ENCODE measurements at regions not wholly inside any gene's neighbourhood (a gene's known extent, or its start where the extent isn't known, plus 50 kb on each side); places are given as distances from the start of the nearest gene placed in this dataset.
A peak's percentile ranks its signal among the peaks of the same experiment; 100 is the strongest.

- Histone ChIP-seq H3K9me3 (no peaks in the 10 kb centered on the region), H3K4me3 (no peak overlapping the region), H3K4me1 (no peaks in the 10 kb centered on the region), H3K36me3 (no peaks in the 10 kb centered on the region), H3K27me3 (no peaks in the 10 kb centered on the region), H3K27ac (replicated peaks in 1 of 4) (no peak overlapping the region)
- WGBS: 92% methylated on average over 5 of the region's 5 CpGs
- DNase-seq (ENCODE audit: extremely low spot score): no peak
- no peak for TF ChIP-seq CTCF (IDR thresholded peaks at IDR 0.05)
- TF ChIP-seq POLR2AphosphoS5 (IDR thresholded peaks at IDR 0.05): no peak
- TF ChIP-seq EP300 (IDR thresholded peaks at IDR 0.05): no peak
- TF ChIP-seq POLR2A (IDR thresholded peaks at IDR 0.05; ENCODE audit: low read depth): no peak
- intact Hi-C loops (cut with DNase I): no loop called here
Measured at GRCh38 chr1:79207331-79207730, 200.8 kb upstream of the ADGRL4 start.

GRCh38 chr1:79204779-79205479 lies 198.4 kb upstream of the ADGRL4 start:
- DNase-seq (ENCODE audit: extremely low spot score): no peak
- Histone ChIP-seq H3K4me3 (no peak overlapping the region), H3K4me1 (no peaks in the 10 kb centered on the region), H3K9me3 (no peaks in the 10 kb centered on the region), H3K27ac (replicated peaks in 1 of 4) (no peak overlapping the region), H3K36me3 (no peaks in the 10 kb centered on the region), H3K27me3 (no peaks in the 10 kb centered on the region)
- intact Hi-C loops (cut with DNase I): no loop called here
- WGBS: 84% methylated on average over 4 of the region's 4 CpGs
- TF ChIP-seq POLR2AphosphoS5 (IDR thresholded peaks at IDR 0.05): no peak
- TF ChIP-seq POLR2A (IDR thresholded peaks at IDR 0.05; ENCODE audit: low read depth): no peak
- TF ChIP-seq EP300 (IDR thresholded peaks at IDR 0.05): no peak
- no peak for TF ChIP-seq CTCF (IDR thresholded peaks at IDR 0.05)

GRCh38 chr1:79198832-79199231 lies 192.3 kb upstream of the ADGRL4 start:
- intact Hi-C loops (cut with DNase I): loop anchor here (5.0 kb wide), 1 partner anchor 357 kb away; no protein-coding TSS in a partner anchor
- DNase-seq (ENCODE audit: extremely low spot score): no peak
- Histone ChIP-seq H3K27me3 (no peaks in the 10 kb centered on the region), H3K27ac (replicated peaks in 1 of 4) (no peak overlapping the region), H3K4me3 (no peak overlapping the region), H3K4me1 (peaks cover 0 to 2% (median under 1%) of the 10 kb centered on the region in 4 donors), H3K9me3 (no peaks in the 10 kb centered on the region), H3K36me3 (no peaks in the 10 kb centered on the region)
- WGBS: 0% methylated on average over 2 of the region's 2 CpGs
- TF ChIP-seq POLR2A (IDR thresholded peaks at IDR 0.05; ENCODE audit: low read depth) (no peak), POLR2AphosphoS5 (IDR thresholded peaks at IDR 0.05) (no peak), CTCF (IDR thresholded peaks at IDR 0.05) (no peak), EP300 (IDR thresholded peaks at IDR 0.05) (no peak)

GRCh38 chr1:79197421-79197820 lies 190.9 kb upstream of the ADGRL4 start:
- no peak overlapping the region for H3K27ac ChIP-seq (replicated peaks in 1 of 4)
- WGBS: 83% methylated on average over 2 of the region's 2 CpGs
- no peaks in the 10 kb centered on the region for H3K27me3 ChIP-seq
- TF ChIP-seq POLR2AphosphoS5 (IDR thresholded peaks at IDR 0.05) (no peak), EP300 (IDR thresholded peaks at IDR 0.05) (no peak), CTCF (IDR thresholded peaks at IDR 0.05) (peak; percentile 28 to 39 (median 31)), POLR2A (IDR thresholded peaks at IDR 0.05; ENCODE audit: low read depth) (no peak)
- peaks cover 0 to 11% (median 4%) of the 10 kb centered on the region in 4 donors for H3K4me1 ChIP-seq
- DNase-seq (ENCODE audit: extremely low spot score): no peak
- H3K9me3 ChIP-seq: no peaks in the 10 kb centered on the region
- no peaks in the 10 kb centered on the region for H3K36me3 ChIP-seq
- intact Hi-C loops (cut with DNase I): loop anchor here (5.0 kb wide), 1 partner anchor 355 kb away; no protein-coding TSS in a partner anchor
- no peak overlapping the region for H3K4me3 ChIP-seq
